GM18858 (cell line): ENCODE measurements at regions not wholly inside any gene's neighbourhood (a gene's known extent, or its start where the extent isn't known, plus 50 kb on each side); places are given as distances from the start of the nearest gene placed in this dataset.

Experiments used
- ATAC-seq: cut with Tn5 transposase; IDR thresholded peaks from one replicate; pipeline ENCODE4 v1.9.1; 2021; ENCODE audit not compliant: unreplicated experiment

- ATAC-seq = no peak
Measured at GRCh38 chr10:58016614-58017013, 251.1 kb downstream of the IPMK start.

DNA sequence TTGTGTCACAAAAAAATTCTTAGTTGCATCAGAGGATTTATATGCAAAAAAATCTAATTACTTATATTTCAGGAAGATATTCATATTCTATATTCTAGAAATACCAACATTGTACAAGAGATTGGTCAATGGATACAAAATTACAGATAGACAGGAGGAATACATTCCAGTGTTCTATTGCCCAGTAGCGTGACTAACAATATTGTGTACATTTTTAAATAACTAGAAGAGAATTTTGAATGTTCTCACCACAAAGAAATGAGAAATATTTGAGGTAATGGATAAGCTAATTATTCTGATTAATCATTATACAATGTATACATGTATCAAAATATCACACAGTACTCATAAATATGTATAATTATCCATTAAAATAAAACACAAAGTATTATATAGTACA lies 253.3 kb downstream of the IPMK start:
- ATAC-seq = no peak

GRCh38 chr10:58013406-58013805 lies 254.3 kb downstream of the IPMK start:
- ATAC-seq = no peak

DNA sequence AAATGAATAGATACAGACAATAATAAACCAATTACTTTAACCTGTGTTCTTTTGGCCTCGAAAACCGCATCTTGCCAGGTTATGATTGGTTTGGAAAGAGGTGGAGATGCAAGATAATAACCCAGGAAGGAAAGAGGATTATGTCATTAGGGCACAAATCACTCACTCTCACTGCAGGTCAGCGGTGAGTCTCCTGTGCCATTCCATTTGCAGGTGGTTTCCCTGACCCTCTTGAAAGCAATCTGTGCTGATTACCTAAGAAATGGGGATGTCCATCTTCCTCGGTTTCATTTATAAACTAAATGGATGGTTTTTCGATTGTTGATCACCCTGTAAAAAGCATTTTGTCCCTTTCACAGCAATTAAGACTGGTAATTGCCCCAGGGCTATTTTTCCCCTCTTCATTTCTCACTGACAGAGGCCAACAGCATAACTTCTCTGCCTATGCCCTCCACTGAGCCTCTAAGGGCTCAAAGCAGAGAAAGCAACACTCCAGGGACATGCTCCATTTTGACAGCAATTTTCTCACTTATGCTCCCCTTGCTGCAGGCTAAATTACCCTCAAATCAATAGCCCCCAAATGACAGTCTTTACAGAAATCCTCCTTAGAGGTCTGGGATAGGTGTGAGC lies 257.5 kb downstream of the IPMK start:
- ATAC-seq = no peak

- ATAC-seq = no peak
Measured at GRCh38 chr10:58003945-58004344, 263.7 kb downstream of the IPMK start.

GRCh38 chr10:58001159-58001558 lies 266.5 kb downstream of the IPMK start:
- ATAC-seq = no peak

GRCh38 chr10:57996536-57996935 lies 271.2 kb downstream of the IPMK start:
- ATAC-seq = no peak

- no peak for ATAC-seq
Measured at GRCh38 chr10:57993302-57993701, 274.4 kb downstream of the IPMK start.

DNA sequence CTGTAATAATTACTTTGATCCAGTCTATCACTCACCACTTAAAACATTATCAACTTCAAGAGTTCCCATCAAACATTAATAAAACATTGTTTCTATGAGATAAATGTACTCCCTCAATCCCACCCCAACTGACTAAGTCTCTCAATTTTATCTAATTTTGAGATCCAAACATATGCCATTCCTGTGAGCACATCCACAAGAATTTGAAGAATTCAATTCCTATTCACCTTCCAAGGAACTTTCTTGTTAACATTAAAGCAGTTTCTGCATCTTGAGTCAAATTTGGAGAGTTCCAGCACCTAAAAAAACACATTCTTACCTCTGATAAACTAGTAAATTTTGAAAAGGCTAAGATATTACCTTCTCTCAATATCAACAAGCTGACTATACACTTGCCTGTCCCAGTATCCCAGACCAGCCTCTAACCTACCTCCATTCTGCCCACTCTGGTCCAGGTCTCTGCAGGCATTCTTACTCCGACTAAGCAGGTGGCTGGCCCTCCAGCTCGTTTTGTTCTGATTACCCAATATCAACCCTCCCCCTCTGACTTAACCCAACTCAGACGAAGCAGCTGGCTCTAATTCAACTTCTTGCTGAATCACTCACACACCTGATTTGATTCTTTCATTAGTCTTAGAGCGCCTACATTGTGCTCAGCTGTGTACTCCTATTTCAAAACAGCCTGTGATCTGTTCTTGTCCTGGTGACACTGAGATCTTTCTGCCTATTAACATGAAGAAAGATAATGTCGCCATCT lies 275.2 kb downstream of the IPMK start:
- no peak for ATAC-seq

GRCh38 chr10:57988964-57989363 lies 278.7 kb downstream of the IPMK start:
- no peak for ATAC-seq

- ATAC-seq = no peak
Measured at GRCh38 chr10:57987055-57987721, 280.5 kb downstream of the IPMK start.

DNA sequence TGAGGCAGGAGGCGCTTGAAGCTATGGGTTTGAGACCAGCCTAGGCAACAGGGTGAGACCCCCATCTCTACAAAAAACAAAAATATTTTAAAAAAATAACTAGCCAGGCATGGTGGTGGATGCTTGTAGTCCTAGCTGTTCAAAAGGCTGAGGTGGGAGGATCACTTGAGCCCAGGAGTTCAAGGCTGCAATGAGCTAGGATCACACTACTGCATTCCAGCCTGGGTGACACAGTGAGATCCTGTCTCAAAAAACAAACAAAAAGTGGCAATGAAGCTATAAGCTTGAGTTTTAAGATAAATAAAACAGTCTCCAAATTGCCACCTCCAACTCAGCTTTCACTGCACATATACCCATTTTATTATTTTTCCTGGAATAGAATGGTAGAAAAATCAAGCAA lies 281.3 kb downstream of the IPMK start:
- no peak for ATAC-seq

DNA sequence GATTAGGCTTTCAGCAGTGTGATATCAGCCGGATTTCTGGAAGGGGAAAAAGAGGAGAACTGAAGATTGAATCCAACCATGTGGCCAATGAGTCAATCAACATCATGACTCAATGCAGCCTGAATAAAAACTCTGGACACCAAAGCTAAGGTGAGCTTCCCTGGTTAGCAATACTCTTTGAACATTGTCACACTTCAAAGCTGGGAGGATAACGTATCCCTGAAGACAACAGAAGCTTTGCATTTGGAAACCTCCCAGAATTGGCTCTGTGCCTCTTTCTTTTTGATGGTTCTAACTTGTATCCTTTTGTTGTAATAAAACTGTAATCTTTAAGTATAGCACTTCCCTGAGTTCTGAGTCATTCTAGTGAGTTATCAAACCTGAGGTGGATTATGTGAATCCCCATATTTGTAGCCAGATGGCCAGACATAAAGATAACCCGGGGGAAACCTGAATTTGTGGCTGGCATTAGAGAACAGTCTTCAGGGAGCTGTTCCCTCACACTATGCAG lies 284.4 kb downstream of the IPMK start:
- no peak for ATAC-seq

DNA sequence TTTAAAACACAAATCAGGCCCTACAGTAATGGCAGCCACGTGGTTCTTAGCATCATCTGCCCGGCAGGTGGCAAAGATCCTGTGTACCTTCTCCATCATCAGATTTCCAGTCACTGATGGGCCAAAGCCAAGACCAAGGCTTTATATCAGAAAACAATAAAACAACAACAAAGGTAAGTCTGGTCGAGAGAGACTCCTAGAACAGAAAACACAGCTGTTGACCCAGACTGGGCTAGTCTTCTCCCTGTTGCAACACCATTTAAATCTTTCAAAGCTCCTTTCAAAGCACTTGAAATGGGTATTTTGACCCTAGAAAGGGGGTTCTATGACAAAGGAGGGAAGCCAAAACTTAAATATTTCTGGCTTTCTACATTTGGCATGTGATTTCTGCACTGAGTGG lies 285.6 kb downstream of the IPMK start:
- ATAC-seq = no peak

- no peak for ATAC-seq
Measured at GRCh38 chr10:57979956-57980355, 287.7 kb downstream of the IPMK start.

DNA sequence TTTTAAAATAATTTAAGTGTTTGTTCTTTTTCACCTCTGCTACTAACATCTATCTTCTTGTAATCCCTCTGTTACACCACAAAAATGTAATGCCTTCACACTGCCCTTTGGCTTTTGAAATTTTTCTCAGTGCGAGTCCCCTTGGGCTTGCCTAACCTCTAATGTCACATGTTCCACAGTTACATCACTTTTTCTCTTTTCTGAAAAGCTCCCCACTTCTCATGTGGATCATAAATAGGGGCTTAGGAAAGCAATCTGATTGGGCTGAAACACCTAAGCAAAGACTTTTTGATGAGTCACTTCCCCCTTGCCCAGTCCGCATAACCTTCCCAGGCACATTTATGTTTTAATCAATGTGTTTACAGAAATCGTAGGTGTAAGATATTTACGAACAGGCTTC lies 288.2 kb downstream of the IPMK start:
- ATAC-seq = no peak

DNA sequence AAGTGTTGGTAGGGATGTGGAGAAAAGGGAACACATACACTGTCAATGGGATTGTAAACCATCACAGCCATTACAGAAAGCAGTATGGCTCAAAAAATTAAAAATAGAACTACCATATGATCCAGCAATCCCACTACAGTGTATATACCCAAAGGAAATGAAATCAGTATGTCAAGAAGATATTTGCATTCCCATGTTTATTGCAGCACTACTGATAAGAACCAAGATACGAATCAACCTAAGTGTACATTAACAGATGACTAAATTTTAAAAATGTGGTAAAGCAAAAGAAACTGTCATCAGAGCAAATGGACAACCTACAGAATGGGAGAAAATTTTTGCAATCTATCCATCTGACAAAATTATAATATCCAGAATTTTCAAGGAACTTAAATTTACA lies 290.4 kb downstream of the IPMK start:
- ATAC-seq = no peak

DNA sequence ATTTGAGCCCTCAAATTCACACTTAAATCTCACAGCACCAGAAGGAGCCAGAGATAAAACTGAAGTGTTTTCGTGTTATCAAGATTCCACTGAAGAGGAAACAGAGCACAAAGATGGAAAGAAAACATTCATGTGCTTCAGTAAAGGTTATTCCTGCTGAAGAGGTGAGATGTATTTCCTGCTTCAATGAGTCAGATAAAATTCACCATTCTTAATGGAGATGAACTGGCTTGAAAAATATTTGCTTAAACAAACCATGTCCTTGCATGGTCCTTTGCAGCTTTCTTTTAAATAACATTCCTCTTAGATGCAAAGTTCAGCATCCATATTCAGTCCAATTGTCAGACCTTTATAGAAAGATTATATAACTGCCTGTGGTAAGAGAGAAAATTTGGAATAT lies 294.2 kb downstream of the IPMK start:
- no peak for ATAC-seq

GRCh38 chr10:57972783-57973182 lies 294.9 kb downstream of the IPMK start:
- no peak for ATAC-seq

DNA sequence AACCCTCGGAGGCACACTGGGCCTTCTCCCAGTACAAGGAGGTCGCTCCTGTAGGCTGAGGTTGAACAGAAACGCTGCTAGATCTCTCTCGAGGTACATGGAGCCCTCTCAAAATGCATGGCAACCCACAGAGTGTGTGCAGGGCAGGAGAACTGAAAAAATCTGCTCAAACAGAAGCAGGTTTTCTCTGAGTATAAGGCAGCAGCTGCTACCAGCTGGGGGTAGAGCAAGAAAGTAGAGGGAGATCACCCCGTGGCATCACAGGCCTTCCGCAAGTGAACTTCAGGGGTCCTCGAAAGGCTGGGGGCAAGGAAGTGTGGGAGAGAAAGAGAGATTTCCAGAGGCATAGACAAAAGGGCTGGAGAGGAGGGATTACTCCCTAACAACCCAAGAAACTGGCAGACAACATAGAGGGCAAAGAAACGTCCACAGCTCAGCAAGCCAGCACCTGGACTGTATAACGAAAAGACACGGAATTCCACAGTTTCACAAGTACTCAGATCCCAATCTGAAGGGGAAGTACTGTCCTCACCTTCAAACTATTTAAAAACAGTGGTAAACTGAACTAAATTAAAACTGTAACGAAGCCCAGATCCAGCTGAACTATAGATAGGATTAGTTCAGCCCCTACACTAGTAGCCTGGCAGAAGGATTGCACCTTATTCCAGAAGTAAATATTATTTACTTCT lies 299.2 kb downstream of the IPMK start:
- ATAC-seq = no peak

GRCh38 chr10:57964351-57964750 lies 303.3 kb downstream of the IPMK start:
- no peak for ATAC-seq

- ATAC-seq = no peak
Measured at GRCh38 chr10:57963546-57963945, 304.1 kb downstream of the IPMK start.
